AG04450 (cell line): ENCODE measurements at regions not wholly inside any gene's neighbourhood (a gene's known extent, or its start where the extent isn't known, plus 50 kb on each side); places are given as distances from the start of the nearest gene placed in this dataset.

Experiments used
- CTCF ChIA-PET: fragments of 300-600, 350-600 bp; formaldehyde crosslinking; extraction: SDS; loops from one replicate; lab custom pipeline; 2022; ENCODE audit warnings: antibody characterized with exemption, inconsistent platforms; lab: Charles Lee
- POLR2A ChIA-PET: fragments of 350-600 bp; formaldehyde crosslinking; extraction: SDS; loops from one replicate; lab custom pipeline; 2021; ENCODE audit warnings: antibody characterized with exemption, inconsistent platforms; lab: Yijun Ruan, JAX
- DNase-seq: peaks from one replicate; pipeline ENCODE4 v3.0.0-alpha.2; 2011; ENCODE audit warnings: low read depth, low spot score
- H3K27ac ChIP-seq: one replicate; pipeline ENCODE4 v1.5.1; 2012; ENCODE audit warnings: low read depth, low read length, control low read depth
- H3K27me3 ChIP-seq: one replicate; pipeline ENCODE4 v1.6.0; 2012; ENCODE audit warnings: low read length; ENCODE audit not compliant: control insufficient read depth, insufficient read depth
- H3K4me3 ChIP-seq: 2 replicates; pipeline ENCODE4 v1.5.1; 2011; ENCODE audit warnings: mild to moderate bottlenecking, low read depth, low read length, control low read depth
- H3K9me3 ChIP-seq: 2 replicates; pipeline ENCODE4 v1.5.1; 2012; ENCODE audit warnings: low read length; ENCODE audit not compliant: control insufficient read depth, insufficient read depth
- CTCF ChIP-seq: IDR thresholded peaks from 2 replicates; pipeline ENCODE4 v1.5.1; 2011; ENCODE audit warnings: low read depth, low read length, control low read depth, inconsistent platforms

- Histone ChIP-seq H3K27me3 (peaks cover 9% of the 10 kb centered on the region), H3K4me3 (no peak overlapping the region), H3K9me3 (no peaks in the 10 kb centered on the region), H3K27ac (no peak overlapping the region)
- no peak for TF ChIP-seq CTCF
- ChIA-PET POLR2A (no interaction called here), CTCF (interaction anchor here (1.0 to 1.2 kb wide), 2 partner anchors 12 to 15 kb away, joined by 3 read pairs; no protein-coding TSS in a partner anchor)
- no peak for DNase-seq
Measured at GRCh38 chr18:6557057-6557769, 142.5 kb upstream of the L3MBTL4 start.

DNA sequence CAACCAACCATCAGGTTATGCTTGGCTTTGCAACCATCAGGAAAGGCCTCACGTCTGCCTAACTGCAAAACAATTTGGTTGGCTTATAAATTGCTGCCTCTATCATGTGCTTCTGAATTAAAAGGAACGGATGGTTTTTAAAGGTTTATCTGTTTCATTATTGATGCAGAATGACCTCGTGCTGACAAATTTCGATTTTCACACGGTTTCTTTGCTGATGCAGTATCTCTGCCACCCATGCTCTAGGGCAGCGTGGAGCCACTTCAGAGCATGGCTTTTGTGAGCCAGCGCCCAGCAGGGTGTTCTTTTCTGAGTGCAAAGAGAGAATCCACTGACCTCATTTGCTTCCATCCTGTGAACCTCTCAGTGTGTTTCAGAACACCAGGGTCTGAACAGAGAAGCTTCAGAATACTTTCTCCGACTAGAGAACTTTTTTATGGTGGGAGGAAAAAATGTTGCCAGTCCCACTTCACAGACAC is 143.1 kb upstream of the L3MBTL4 start:
- Histone ChIP-seq H3K27ac (no peak overlapping the region), H3K27me3 (peaks cover 9% of the 10 kb centered on the region), H3K9me3 (no peaks in the 10 kb centered on the region), H3K4me3 (no peak overlapping the region)
- no peak for DNase-seq
- CTCF ChIA-PET, result no interaction called here
- POLR2A ChIA-PET, result no interaction called here
- TF ChIP-seq CTCF, result no peak

DNA sequence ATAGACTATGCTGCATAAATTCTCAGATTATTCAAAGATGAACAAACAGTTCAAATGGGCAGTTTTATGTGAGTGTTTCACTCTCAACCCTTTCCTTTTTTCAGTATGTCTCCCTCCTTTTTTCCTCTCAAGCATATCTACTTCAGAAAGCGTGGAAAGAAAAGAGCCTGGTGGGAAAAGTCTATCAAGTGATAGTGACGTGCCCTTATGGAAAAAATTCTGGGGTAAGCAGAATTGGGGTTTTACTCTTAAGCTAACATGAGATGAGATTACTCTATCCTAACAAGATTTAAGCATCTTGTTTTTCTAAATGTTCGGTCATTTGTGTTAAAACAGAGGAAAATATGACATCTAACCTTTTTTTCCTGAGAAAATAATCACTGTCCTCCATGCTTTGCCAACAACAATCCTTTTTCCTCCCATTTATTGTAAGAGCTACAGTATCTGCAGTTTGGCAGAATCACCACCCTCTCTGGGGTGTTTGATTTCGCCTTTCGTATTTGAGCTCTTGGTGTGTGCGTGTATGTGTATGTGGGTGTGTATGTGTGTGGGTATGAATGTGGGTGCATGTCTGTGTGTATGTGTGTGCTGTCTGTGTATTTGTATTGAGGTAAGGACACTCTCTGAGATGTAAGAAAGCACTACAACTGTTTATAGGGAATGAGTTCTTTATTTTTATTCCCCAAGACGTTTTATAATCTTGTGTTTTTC is 143.9 kb upstream of the L3MBTL4 start:
- H3K9me3 ChIP-seq, result no peaks in the 10 kb centered on the region
- H3K27me3 ChIP-seq, result peaks cover 9% of the 10 kb centered on the region
- no peak overlapping the region for H3K27ac ChIP-seq
- ChIA-PET CTCF (no interaction called here), POLR2A (no interaction called here)
- no peak for DNase-seq
- no peak for TF ChIP-seq CTCF
- H3K4me3 ChIP-seq, result no peak overlapping the region

DNA sequence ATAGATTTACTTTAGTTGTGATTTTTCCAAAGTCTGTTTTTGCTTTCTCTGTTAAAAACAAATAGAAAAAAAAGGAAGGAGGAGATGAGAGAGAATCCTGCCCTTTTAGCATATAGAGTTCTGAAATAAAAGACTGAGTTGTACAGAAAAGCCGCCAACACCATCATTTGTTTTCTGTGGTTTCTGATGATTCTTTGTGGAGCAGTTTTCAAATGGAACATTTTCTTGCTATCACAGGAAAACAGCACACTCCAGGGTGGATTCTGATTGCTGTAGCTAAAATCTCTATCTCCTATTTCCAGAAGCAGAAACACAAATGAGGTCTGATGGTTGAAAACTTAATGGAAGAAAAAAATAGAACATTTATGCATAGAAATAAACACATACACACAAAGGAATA is 144.6 kb upstream of the L3MBTL4 start:
- no peak for TF ChIP-seq CTCF
- CTCF ChIA-PET, result no interaction called here
- no peak overlapping the region for H3K4me3 ChIP-seq
- no peak overlapping the region for H3K27ac ChIP-seq
- no peaks in the 10 kb centered on the region for H3K9me3 ChIP-seq
- POLR2A ChIA-PET, result no interaction called here
- H3K27me3 ChIP-seq, result peaks cover 9% of the 10 kb centered on the region
- DNase-seq, result no peak

DNA sequence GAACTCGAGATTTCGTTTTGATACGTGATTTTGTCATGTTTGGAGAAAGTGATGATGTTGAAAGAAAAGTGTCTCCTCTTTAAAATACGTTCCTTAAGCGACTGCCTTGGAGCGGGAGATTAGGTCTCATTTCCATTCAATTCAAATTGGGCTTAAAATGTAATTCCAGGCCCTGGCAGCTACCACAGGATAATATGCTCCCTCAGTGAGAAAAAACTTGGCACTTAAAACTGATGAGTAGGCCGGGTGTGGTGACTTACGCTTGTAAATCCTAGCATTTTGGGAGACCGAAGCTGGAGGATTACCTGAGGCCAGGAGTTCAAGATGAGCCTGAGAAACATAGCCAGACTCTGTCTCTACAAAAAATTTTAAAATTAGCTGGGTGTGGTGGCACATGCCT is 146.3 kb upstream of the L3MBTL4 start:
- Histone ChIP-seq H3K27me3 (peaks cover 9% of the 10 kb centered on the region), H3K27ac (no peak overlapping the region), H3K9me3 (no peaks in the 10 kb centered on the region), H3K4me3 (no peak overlapping the region)
- ChIA-PET POLR2A (interaction anchor here (1.2 kb wide), 1 partner anchor 180 kb away, joined by 4 read pairs; no protein-coding TSS in a partner anchor), CTCF (interaction anchor here (0.6 to 1.2 kb wide), 2 partner anchors 16 to 325 kb away, joined by 3 read pairs; no protein-coding TSS in a partner anchor)
- no peak for TF ChIP-seq CTCF
- DNase-seq, result no peak
